ENCODE measurements at regions not wholly inside any gene's neighbourhood (a gene's known extent, or its start where the extent isn't known, plus 50 kb on each side); places are given as distances from the start of the nearest gene placed in this dataset.
A peak's percentile ranks its signal among the peaks of the same experiment; 100 is the strongest.

- H3K27ac Mint-ChIP-seq (ENCODE audit: unreplicated experiment), result no peak overlapping the region
- FAIRE-seq, result no peak
- Histone ChIP-seq H3K4me1 (ENCODE audit: insufficient read depth, low read length) (no peaks in the 10 kb centered on the region), H3K36me3 (ENCODE audit: insufficient read depth, low read length) (no peaks in the 10 kb centered on the region), H2AFZ (ENCODE audit: low read depth, low read length) (no peak overlapping the region), H3K4me2 (ENCODE audit: low read length) (no peak overlapping the region), H3K79me2 (ENCODE audit: insufficient read depth, low read length) (no peaks in the 10 kb centered on the region), H3K27me3 (ENCODE audit: insufficient read depth, low read length) (no peaks in the 10 kb centered on the region), H3K9me3 (ENCODE audit: insufficient read depth, low read depth, low read length) (no peaks in the 10 kb centered on the region), H4K20me1 (ENCODE audit: insufficient read depth, low read length) (no peaks in the 10 kb centered on the region), H3K9ac (ENCODE audit: low read length) (no peak overlapping the region), H3K4me3 (ENCODE audit: insufficient read depth, low read depth, low read length) (no peak overlapping the region), H3K27ac (ENCODE audit: low read depth, low read length) (no peak overlapping the region)
- H3K9me3 Mint-ChIP-seq (ENCODE audit: unreplicated experiment), result peaks cover 1% of the 10 kb centered on the region
- TF ChIP-seq, protein P1, sequence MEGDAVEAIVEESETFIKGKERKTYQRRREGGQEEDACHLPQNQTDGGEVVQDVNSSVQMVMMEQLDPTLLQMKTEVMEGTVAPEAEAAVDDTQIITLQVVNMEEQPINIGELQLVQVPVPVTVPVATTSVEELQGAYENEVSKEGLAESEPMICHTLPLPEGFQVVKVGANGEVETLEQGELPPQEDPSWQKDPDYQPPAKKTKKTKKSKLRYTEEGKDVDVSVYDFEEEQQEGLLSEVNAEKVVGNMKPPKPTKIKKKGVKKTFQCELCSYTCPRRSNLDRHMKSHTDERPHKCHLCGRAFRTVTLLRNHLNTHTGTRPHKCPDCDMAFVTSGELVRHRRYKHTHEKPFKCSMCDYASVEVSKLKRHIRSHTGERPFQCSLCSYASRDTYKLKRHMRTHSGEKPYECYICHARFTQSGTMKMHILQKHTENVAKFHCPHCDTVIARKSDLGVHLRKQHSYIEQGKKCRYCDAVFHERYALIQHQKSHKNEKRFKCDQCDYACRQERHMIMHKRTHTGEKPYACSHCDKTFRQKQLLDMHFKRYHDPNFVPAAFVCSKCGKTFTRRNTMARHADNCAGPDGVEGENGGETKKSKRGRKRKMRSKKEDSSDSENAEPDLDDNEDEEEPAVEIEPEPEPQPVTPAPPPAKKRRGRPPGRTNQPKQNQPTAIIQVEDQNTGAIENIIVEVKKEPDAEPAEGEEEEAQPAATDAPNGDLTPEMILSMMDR (IDR thresholded peaks at IDR 0.05; ENCODE audit: insufficient read depth, low read depth, low read length), result no peak
- TF ChIP-seq EZH2 (IDR thresholded peaks at IDR 0.05; ENCODE audit: insufficient read depth, low read length), result no peak
- peaks cover 13% of the 10 kb centered on the region for H3K4me1 Mint-ChIP-seq (ENCODE audit: low read depth, unreplicated experiment)
- no peaks in the 10 kb centered on the region for H3K36me3 Mint-ChIP-seq (ENCODE audit: low read depth, unreplicated experiment)
- no peak for DNase-seq (ENCODE audit: low read depth)
- H3K4me3 Mint-ChIP-seq (ENCODE audit: unreplicated experiment), result no peak overlapping the region
- no peaks in the 10 kb centered on the region for H3K27me3 Mint-ChIP-seq (ENCODE audit: low read depth, unreplicated experiment)
These were observed 445.4 kb upstream of the DPH6 start for GRCh38 chr15:35991386-35991785.

DNA sequence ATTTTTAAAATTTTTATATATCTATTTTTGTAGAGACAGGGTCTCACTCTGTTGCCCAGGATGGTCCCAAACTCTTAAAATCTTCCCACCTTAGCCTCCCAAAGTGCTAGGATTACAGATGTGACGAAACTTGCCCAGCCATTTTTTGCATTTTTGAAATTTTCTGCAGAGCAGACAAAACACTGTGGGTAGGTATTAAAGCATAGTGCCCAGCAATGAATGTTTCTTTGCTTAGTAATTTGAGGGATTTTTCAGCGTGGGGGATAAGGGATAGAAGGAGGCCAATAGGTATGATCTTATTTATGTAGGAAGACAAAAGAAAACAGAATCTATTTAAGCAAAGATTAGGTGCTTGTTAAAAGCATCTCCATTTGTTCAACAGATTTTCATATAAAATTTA is 446.8 kb upstream of the DPH6 start:
- Histone ChIP-seq H3K4me1 (ENCODE audit: insufficient read depth, low read length) (no peaks in the 10 kb centered on the region), H2AFZ (ENCODE audit: low read depth, low read length) (no peak overlapping the region), H3K9me3 (ENCODE audit: insufficient read depth, low read depth, low read length) (no peaks in the 10 kb centered on the region), H3K4me3 (ENCODE audit: insufficient read depth, low read depth, low read length) (no peak overlapping the region), H3K27me3 (ENCODE audit: insufficient read depth, low read length) (no peaks in the 10 kb centered on the region), H3K79me2 (ENCODE audit: insufficient read depth, low read length) (no peaks in the 10 kb centered on the region), H3K36me3 (ENCODE audit: insufficient read depth, low read length) (no peaks in the 10 kb centered on the region), H3K4me2 (ENCODE audit: low read length) (no peak overlapping the region), H3K9ac (ENCODE audit: low read length) (no peak overlapping the region), H4K20me1 (ENCODE audit: insufficient read depth, low read length) (no peaks in the 10 kb centered on the region), H3K27ac (ENCODE audit: low read depth, low read length) (no peak overlapping the region)
- Mint-ChIP-seq H3K4me1 (ENCODE audit: low read depth, unreplicated experiment) (peaks cover 13% of the 10 kb centered on the region), H3K36me3 (ENCODE audit: low read depth, unreplicated experiment) (no peaks in the 10 kb centered on the region), H3K4me3 (ENCODE audit: unreplicated experiment) (no peak overlapping the region), H3K27me3 (ENCODE audit: low read depth, unreplicated experiment) (no peaks in the 10 kb centered on the region), H3K9me3 (ENCODE audit: unreplicated experiment) (peaks cover 1% of the 10 kb centered on the region), H3K27ac (ENCODE audit: unreplicated experiment) (no peak overlapping the region)
- DNase-seq (ENCODE audit: low read depth) (peak; percentile 25), FAIRE-seq (no peak)
- TF ChIP-seq, protein P1 (IDR thresholded peaks at IDR 0.05; ENCODE audit: insufficient read depth, low read depth, low read length), result no peak
- TF ChIP-seq EZH2 (IDR thresholded peaks at IDR 0.05; ENCODE audit: insufficient read depth, low read length), result no peak

DNA sequence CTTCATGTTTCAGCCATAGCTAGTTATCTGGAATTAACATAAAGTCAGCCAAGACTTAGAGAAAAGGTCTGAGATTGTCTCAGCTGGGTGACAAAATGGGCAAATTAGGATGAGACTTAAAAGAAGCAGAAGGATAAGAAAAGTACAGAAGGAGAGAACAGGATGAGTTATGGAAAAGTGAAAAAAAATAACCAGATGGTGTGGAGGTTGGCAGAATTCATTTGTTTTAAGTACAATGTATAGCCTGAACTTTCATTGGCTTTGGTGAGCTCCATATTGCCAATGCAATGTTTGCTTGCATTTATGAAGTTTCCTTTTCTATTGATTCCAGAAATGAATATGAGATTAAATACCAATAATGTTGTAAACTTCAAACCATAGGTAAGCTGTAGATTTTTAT is 447.2 kb upstream of the DPH6 start:
- Mint-ChIP-seq H3K4me3 (ENCODE audit: unreplicated experiment) (no peak overlapping the region), H3K27ac (ENCODE audit: unreplicated experiment) (no peak overlapping the region), H3K36me3 (ENCODE audit: low read depth, unreplicated experiment) (no peaks in the 10 kb centered on the region), H3K4me1 (ENCODE audit: low read depth, unreplicated experiment) (peaks cover 12% of the 10 kb centered on the region), H3K27me3 (ENCODE audit: low read depth, unreplicated experiment) (no peaks in the 10 kb centered on the region), H3K9me3 (ENCODE audit: unreplicated experiment) (peaks cover 1% of the 10 kb centered on the region)
- Histone ChIP-seq H3K9ac (ENCODE audit: low read length) (no peak overlapping the region), H3K79me2 (ENCODE audit: insufficient read depth, low read length) (no peaks in the 10 kb centered on the region), H4K20me1 (ENCODE audit: insufficient read depth, low read length) (no peaks in the 10 kb centered on the region), H2AFZ (ENCODE audit: low read depth, low read length) (no peak overlapping the region), H3K4me2 (ENCODE audit: low read length) (no peak overlapping the region), H3K27ac (ENCODE audit: low read depth, low read length) (no peak overlapping the region), H3K9me3 (ENCODE audit: insufficient read depth, low read depth, low read length) (no peaks in the 10 kb centered on the region), H3K36me3 (ENCODE audit: insufficient read depth, low read length) (no peaks in the 10 kb centered on the region), H3K4me3 (ENCODE audit: insufficient read depth, low read depth, low read length) (no peak overlapping the region), H3K4me1 (ENCODE audit: insufficient read depth, low read length) (no peaks in the 10 kb centered on the region), H3K27me3 (ENCODE audit: insufficient read depth, low read length) (no peaks in the 10 kb centered on the region)
- TF ChIP-seq EZH2 (IDR thresholded peaks at IDR 0.05; ENCODE audit: insufficient read depth, low read length), result no peak
- TF ChIP-seq, protein P1 (IDR thresholded peaks at IDR 0.05; ENCODE audit: insufficient read depth, low read depth, low read length), result no peak
- DNase-seq (ENCODE audit: low read depth), result no peak
- no peak for FAIRE-seq

All from astrocyte (in vitro differentiated cells and primary cell).